Effector CD8-positive, alpha-beta T cell (primary cell): ENCODE measurements at regions not wholly inside any gene's neighbourhood (a gene's known extent, or its start where the extent isn't known, plus 50 kb on each side); places are given as distances from the start of the nearest gene placed in this dataset.

ENCODE experiments used
- DNase-seq: peaks from one replicate; lab custom pipeline; 2025; lab: John Stamatoyannopoulos, UW

DNA sequence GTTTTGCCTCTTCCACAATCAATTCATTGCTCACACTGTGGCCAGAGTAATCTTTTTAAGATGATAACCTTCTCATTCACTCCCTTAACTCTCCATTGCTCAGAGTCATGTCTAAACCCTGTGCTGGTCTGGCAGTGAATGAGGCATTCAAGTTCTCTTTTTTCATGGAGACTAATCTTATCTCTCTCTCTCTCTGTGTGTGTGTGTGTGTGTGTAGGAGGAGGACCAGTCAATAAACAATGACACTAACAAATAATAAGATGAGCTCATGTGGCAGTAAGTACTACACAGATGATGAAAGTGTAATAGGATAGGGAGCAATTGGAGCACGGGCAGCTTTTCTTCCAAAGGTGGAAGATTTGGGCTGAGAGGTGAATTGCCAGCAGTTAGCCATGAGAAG lies 122.0 kb upstream of the B3GALT2 start:
- DNase-seq, result no peak

- no peak for DNase-seq
These were observed 120.0 kb upstream of the B3GALT2 start for GRCh38 chr1:193306430-193306829.
